Activated CD4-positive, CD25-positive, alpha-beta regulatory T cell treated with anti-CD3 and anti-CD28 coated beads, Interleukin-2, amount 50 U/mL, for 16 hours (primary cell): ENCODE measurements at regions not wholly inside any gene's neighbourhood (a gene's known extent, or its start where the extent isn't known, plus 50 kb on each side); places are given as distances from the start of the nearest gene placed in this dataset.

Experiments
- DNase-seq: peaks from one replicate; pipeline ENCODE4 v3.0.0-alpha.2; 2020; ENCODE audit warnings: low read depth, low spot score

DNA sequence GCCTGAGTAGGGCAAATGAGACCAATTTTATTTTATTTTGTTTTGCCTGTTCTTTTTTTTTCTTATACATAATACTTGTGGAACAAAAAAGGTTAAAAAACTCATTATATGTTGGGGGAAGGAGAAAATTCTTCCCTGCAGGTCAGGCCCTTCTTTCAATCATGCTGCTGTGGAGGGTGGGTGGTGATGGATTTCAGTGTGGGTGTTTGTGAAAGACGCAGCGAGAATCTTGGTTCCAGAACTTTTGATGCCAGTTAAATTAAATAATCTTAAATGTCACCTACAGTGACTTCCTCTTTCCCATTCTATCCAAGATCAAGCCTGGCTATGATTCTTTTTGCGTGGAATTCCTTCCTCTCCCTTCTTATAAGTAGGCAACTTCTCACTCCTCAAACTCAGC, 595.8 kb upstream of the EEF2KMT start:
- DNase-seq, result no peak

DNA sequence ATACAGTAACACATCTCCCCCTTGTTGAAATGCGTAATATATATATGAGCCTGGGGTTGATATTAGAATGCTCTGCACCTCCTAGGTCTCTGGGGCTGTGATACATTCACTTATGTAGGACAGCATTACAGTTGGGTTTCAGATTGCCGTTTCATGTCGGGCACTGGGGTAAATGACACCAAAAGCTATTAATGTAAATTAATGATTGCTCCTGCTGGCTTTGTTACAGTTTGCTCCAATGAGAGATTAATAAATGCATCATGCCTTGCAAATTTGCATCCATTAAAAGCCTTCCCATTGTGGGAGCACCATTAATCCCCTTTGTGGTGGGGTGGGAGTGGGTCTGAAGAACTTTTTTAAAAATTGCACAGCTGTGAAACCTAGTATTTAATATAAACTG, 584.4 kb upstream of the EEF2KMT start:
- DNase-seq, result no peak

DNA sequence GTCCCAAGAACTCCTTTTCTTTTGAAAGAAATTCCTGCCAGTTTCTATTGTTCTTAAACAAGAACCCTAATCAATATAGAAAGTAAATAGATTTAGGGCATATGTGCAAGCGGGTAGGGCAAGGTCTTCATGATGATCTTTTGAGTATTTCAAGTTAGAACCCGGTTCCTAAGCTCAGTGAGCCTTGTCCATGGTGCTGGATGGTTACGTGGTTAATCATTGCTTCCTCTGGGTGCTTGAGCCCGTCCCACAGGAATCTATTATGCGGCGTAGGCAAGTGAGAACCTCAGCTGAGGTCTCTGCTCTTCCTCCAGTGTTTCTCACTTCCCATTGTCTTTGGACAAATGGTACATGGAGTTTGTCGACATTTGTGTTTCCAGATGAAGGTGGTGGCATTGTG, 580.8 kb upstream of the EEF2KMT start:
- no peak for DNase-seq

DNA sequence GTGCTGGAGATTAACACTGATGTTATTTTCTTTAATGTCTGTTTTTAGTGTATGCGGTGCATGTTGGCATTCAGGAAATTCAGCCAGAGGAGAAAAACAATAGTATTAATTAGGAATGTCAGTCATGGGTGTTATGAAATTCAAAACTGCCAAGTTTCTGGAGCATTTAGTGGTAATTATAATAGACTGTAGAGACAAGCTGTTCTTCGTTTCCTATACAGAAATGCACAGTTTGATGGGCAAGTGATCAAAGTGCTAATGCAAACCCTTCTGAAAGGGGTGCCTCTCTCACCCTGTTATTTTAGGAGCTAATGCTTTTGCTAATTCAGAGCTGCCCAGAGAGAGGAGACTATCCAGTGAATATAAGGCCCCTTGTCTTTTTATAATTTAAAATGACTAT, 573.8 kb upstream of the EEF2KMT start:
- DNase-seq, result no peak

DNA sequence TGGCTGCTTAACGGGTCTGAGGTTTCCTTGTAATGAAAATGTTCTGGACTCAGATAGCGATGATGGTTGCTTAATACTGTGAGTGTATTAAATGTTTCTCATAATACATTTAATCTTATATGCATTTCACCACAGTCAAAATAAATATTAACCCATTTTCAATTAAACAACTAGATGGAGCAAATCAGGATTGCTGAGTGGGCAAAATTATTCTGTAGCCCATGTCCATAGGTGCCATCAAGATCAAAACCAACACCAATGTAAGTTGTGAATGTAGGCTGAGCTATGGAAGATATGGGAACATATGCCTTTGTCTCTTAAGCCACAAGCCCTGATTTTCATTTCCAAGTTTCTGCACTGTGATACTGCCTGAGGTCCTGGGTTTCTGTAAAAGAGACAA, 572.6 kb upstream of the EEF2KMT start:
- no peak for DNase-seq

DNA sequence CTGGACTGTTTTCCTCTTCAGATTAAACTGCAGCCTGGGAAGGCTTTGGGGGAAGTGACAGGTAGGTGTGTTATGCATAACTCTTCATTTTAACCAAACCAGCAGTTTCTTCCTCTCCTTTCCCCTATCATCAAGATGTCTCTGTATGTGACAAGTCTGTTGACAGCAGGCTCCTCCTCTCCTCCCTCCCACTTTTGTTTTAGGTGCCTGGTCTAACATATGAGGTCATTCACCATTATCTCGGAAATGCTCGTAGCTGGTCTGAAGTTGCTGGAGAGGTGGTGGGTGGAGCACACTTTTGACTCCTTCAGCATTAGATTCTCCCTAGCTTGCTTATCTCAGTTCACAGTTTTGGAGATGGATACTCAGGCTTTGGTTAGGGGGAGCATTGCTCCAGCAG, 571.0 kb upstream of the EEF2KMT start:
- DNase-seq, result no peak

DNA sequence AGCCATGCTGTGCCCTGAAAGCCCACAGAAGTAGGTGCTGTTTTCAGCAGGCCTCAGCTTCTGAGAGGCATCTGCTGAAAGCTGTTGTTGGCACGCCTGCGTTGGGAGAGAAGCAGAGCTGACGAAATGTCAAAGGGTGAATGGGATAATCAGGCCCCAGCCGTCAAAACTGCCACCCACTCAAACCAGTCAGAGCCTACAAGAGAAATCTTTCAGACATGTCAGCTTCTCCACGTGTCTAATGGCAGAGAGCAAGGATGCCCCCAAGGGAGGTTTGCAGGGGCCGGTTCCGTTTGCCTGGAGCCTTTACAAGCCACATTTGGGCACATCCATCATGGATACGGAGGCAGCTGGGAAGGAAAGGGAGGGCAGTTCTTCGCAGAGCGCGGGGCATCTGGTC, 568.2 kb upstream of the EEF2KMT start:
- DNase-seq, result no peak

DNA sequence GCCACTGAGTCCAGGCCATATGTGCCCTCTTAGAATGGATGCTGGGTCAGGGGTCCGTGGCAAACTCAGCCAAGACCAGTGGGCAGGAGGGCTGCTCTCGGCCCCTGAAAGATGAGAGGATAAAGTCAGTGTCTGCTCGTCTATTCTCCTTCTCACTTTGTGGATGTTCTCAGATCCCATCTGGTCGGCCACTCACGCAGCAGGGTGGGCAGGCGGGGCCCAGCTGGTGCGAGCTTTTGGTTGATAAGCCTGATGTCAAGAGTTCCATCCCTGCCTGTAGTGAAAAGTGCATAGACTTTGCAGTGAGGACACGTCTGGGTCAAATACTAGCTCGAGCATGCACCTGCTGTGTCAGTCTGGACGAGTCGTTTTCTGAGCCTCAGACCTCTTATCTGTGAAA, 556.2 kb upstream of the EEF2KMT start:
- no peak for DNase-seq

DNA sequence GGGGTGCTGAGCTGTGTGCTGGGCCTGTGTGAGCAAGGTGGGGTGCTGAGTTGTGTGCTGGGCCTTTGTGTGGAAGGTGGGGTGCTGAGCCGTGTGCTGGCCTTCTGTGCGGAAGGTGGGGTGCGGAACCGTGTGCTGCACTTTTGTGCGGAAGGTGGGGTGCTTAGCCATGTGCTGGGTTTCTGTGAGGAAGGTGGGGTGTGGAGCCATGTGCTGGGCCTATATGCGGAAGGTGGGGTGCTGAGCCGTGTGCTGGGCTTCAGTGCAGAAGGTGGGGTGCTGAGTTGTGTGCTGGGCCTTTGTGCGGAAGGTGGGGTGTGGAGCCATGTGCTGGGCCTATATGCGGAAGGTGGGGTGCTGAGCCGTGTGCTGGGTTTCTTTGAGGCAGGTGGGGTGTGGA, 555.4 kb upstream of the EEF2KMT start:
- DNase-seq, result no peak

DNA sequence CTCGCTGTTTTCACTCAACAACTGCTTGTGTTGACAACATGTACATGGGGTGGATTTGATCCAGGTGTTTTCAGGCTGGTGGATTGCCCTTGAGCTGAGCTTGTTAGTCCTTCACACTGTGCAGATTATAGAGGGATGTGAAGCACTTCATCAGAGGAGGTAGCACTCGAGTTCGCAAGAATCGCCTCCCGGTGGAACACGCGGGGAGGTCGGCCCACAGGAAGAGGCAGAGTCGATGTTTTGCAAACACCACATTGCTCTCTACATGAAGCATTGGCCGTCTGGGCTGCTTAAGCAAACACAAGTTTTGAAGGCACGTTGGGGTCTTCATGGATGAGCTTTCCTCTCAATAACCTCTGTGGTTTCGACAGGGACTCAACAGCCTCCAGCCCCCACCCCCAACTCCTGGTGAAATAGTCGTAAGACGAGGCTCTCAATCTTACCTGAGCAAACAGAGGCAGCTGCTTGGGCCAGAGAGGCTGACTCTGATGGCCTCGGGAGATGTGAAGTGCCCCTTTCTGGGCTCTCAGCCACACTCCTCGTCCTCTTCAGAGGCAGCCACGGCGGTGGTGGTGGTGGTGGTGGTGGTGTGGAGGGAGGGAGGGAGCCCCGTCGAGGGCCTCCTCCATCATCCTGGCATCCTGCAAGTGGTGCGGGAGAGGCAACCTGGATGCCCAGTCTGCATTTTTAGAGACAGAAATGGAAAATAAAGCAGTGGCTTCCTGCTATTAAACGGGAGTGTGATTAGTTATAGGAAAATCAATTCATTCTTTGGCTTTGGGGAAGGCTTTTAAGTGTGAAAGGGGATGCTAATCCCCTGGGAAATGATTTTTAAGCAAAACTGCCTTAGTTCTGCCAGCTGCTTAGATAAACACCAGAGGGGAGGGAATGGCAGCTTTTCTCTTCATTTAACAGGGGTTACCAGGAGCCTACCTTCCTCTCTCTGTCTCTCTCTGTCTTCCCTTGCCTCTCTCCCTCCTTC, 552.5 kb upstream of the EEF2KMT start:
- no peak for DNase-seq

DNA sequence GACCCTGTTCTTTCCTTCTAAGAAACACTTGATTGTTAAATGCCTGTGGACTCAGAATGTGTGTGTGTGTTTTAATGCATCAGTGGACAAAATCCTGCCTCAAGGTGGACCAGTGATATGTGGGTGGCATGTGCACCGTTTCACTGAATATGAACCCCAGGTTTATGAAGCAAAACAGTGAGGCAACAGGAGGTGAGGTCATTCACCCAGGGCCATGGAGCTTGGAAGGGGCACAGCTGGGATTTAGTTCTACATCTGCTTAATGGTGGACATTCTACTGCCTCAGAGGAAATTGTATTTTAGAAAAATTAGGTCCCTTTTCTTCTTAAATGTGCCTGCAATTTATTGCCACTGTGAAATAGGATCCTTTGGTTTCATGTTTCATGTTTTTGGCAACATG, 549.5 kb upstream of the EEF2KMT start:
- DNase-seq, result no peak

DNA sequence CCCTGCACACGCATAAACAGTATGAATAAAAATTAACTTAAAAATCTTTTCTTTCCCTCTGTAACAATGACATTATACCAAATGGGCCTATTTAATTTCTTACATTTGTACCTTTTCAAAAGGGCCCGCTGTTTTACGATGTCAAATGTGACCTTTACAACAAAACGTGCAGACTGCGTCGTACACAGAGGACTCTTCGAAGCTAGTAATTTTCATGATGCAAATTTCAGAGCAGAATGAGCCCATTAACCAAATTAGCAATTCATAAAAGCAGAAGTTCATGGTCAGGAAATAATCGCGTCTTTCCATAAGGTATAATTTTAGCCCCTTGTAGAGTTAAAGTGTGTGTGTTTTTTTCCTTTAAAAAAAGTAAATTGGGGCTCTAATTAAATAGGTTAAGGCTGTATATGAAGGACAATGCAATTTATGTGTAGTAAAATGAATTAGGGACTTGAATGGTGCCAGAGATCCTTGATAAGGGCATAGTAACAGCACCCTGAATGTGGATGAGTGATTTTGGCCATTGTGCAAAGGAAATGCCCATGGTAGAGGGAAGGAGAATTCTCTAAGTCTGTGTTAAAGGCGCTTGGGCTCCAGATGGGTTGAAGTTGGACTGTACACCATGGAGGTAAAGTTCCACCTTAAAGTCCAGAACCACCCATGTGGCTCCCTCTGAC, 546.4 kb upstream of the EEF2KMT start:
- DNase-seq, result no peak

DNA sequence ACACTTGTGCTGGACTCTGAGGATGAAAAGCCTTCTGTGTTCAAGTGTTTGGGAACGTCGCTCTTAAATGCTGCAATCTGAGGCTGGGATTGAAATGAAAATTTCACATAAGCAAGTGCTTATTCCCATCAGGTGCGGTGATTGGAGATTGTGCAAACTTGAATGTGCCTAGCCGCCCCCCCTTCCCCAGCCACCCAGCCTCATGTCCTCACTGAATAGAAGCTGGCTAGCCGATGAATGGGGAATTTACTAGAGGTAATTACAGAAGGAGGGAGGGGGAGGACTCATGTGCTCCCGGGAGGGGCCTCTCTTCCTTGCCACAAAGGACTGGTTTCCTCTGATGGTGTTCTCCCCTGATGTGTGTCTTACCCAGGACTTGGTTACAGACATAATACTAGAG, 544.8 kb upstream of the EEF2KMT start:
- DNase-seq, result no peak

DNA sequence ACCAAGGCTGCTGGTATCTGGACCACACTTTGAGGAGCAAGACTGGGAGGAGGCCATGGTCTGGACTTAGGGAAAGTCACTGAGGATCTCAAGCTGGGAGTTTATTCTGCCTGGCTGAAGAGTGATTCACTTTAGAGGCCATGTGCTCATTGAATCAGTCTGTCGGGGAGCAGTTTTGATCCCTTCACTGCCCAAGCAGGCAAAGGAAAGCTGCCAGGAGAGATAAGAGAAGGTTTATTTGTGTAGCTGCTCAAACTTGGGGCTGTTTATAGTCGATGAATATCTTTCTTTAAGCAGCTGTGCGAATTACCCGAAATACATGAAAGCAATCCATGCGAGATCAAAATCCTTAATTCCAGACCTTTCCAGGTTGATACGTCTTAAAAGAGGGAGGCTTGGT, 544.4 kb upstream of the EEF2KMT start:
- no peak for DNase-seq

DNA sequence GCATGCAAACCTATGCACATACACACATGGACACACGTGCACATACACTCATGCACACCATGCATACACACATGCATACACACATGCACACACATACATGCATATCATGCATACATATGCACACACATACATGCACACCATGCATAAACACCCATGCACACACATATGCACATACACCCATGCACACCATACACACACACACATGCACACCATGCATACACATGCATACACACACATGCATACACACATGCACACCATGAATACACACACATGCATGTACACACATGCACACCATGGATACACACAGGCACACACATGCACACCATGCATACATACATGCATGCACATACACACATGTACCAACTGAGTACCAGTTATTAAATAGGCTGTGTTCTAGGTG, 543.3 kb upstream of the EEF2KMT start:
- DNase-seq, result no peak

DNA sequence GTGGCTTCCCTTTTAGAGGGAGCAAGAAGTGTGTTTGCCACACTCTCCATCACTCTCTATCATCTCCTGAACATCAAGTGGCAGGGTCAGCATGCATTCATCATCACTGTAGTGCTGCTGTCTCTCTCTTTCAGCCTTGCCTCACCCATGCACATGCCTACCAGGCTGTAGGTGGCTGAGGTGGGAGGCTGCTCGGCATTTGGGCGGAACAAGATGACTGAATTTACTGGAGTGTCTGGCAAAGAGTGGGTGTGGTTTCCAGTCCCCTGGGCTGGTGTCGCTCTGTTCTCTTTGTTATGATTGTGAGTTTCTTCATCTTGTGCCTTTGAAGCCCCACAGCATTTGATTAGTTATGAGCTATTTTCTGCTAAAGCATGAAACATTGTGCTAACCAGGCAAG, 541.9 kb upstream of the EEF2KMT start:
- no peak for DNase-seq

DNA sequence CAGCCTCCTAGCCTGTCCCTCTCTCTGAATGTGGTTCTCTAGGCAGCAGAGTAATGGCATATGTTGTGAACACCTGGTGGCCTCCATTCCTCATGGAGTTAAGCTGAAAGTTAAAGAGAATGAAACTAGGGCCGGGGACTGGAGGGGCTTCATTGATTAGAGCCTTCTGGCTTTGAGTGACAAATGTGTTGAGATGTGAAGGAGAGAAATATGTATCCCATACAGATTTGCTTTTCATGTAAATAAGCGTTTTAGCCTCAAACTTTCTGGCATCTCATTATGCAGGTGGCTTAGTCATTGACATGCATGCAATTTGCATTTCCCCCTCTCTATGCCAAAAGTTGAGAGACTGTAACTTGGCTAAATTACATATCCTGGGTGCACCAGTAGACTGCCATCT, 537.7 kb upstream of the EEF2KMT start:
- no peak for DNase-seq

DNA sequence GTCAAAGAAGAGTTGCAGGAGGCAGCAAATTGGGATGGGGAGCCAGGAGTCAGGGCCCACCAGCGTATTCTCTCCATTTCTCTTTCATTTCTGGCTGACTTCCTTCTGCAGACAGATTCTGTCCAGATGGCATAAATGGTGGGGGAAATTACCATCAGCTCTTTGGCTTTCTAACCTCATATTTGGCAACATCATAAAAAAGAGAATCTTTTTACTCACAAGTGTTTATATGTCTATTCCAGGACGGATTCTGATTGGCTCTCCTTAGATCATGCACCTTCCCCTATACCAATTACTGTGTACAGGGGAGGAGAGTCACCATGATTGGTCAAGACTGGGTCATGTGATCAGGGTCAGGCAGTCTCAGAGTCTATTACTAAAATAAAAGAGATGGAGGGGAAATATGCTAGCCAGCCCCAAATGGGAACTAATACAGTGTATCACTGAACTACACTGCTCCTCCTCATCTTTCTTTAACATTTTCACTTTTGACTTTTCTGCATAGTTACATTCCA, 537.1 kb upstream of the EEF2KMT start:
- no peak for DNase-seq

DNA sequence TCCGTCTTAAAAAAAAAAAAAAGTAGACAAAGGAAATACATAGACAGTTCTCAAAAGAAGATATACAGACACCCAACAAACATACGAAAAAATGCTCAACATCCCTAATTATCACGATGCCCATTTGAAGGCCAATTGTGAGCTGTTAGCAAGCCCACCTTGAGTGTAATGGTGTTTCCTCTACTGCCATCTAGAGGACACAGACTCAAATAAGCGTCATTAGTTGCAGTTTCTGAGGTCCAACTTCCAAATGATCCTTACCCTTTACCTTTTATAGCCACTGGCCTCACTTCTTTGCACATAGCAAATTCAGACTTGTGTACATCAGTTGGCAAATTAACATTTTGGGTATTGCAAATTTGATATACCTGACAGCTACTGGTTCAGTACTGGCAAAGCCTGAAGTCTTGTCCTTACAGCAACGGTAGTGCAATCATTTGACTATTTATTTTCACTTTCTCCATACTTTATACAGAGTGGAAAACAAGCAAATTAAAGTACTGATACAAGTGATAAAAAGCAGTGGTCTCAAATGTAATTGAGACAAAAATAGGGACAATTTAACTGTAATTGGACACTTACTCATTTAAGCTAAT, 536.3 kb upstream of the EEF2KMT start:
- no peak for DNase-seq

DNA sequence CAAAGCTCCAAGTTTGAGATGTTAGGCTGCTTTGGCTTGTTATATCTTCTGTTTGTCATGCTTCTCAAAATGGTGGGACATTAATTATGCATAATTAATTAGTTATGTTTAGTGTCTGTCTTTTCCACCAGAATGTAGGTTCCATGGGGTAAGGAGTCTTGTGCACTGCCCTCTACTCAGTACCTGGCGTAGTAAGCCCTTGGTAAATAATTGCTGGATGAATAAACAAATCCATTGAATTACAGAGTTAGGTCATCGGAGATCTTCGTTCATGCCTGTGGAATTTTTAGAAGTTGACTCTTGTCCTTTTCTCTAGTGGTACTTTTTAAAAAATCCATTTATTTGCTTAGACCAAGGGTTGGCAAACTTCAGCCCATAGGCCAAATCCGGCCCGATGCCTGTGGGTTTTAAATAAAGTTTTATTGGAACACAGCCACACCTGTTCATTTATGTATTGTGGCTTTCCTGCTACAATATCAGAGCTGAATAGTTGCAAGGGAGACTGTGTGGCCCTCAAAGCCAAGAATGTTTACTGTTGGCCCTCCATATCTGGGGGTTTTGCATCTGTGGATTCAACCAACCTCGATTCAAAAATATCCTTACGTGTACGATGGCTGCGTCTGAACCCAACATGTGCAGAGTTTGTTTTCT, 524.8 kb upstream of the EEF2KMT start:
- no peak for DNase-seq

DNA sequence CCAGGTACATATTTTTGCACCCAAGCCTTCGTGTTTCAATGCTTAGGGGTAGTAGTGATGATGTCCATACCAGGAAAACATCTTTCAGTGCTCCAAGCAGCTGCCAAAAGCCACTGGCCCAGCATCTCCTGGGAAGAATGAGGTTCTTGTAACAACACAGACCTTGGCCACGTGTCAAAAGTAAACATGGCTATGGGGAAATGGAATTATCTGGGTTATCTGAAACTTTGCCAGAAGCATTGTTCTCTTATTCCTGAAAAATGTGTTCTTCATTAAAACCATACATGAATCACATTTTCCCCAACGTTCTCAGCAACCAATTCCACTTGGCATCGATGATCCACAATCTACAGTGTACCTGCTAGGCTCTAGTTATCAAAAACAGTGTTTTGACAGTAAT, 524.2 kb upstream of the EEF2KMT start:
- DNase-seq, result no peak

DNA sequence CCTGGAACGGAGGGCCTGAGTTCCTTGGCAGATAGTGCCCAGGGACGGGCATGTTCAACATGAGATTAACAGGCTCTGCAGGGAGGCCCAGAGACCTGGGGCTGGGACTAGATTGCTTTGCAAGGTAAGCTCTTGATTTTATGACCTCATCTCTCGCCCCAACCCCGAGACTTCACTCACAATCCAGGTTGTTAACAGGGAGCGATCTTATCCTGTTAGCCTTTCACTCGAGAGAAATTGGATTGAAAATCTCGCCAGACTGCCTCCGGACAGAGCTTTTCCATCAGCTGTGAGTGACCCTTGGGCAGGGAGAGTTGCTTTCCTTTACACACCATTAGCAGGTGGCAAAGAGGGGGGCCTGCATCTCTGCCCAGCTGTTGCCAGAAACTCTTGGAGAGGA, 521.7 kb upstream of the EEF2KMT start:
- DNase-seq, result no peak
